Upper lobe of left lung (tissue), 4 donors: ENCODE measurements at regions not wholly inside any gene's neighbourhood (a gene's known extent, or its start where the extent isn't known, plus 50 kb on each side); places are given as distances from the start of the nearest gene placed in this dataset.

Experiments used
- CTCF ChIP-seq, 6 experiments: fragments of 450-650 bp in 4 of 6; fragments of 200-600 bp in 2 of 6; sonication (generic) in 2 of 6; IDR thresholded peaks; one replicate each; pipeline ENCODE4 v1.5.1; 2016 to 2019; ENCODE audit warnings: antibody characterized with exemption in 6 of 6
- EP300 ChIP-seq, 4 donors: sonication (generic); formaldehyde crosslinking; IDR thresholded peaks; one replicate each; pipeline ENCODE4 v1.5.1; 2017; ENCODE audit warnings: antibody characterized with exemption in 4 of 4, control low read depth in 2 of 4
- POLR2A ChIP-seq, 4 donors: fragments of 450-650 bp; IDR thresholded peaks; one replicate each; pipeline ENCODE4 v1.5.1; 2016 to 2017; ENCODE audit warnings: antibody characterized with exemption in 4 of 4, mild to moderate bottlenecking in 2 of 4
- POLR2AphosphoS5 ChIP-seq, 2 donors: sonication (generic); formaldehyde crosslinking; IDR thresholded peaks; one replicate each; pipeline ENCODE4 v1.5.1; 2017; ENCODE audit warnings: antibody characterized with exemption in 2 of 2

GRCh38 chr11:112835591-112836255, 125.5 kb upstream of the NCAM1 start:
- TF ChIP-seq CTCF (IDR thresholded peaks at IDR 0.05) (no peak), POLR2AphosphoS5 (IDR thresholded peaks at IDR 0.05) (no peak), POLR2A (IDR thresholded peaks at IDR 0.05) (no peak), EP300 (IDR thresholded peaks at IDR 0.05) (no peak)
